H9 (cell line): ENCODE measurements at regions not wholly inside any gene's neighbourhood (a gene's known extent, or its start where the extent isn't known, plus 50 kb on each side); places are given as distances from the start of the nearest gene placed in this dataset.

Source experiments
- DNase-seq: peaks from one replicate; pipeline ENCODE4 v3.0.0-alpha.2; 2017
- H2AFZ ChIP-seq: one replicate; pipeline ENCODE4 v1.6.1; 2013; ENCODE audit warnings: mild to moderate bottlenecking, low read length, control low read depth, moderate library complexity
- H2AK5ac ChIP-seq: 2 replicates; pipeline ENCODE4 v1.6.1; 2013; ENCODE audit warnings: low read length, control low read depth, mixed read lengths; ENCODE audit not compliant: insufficient read length
- H2BK120ac ChIP-seq: one replicate; pipeline ENCODE4 v1.6.1; 2013; ENCODE audit warnings: low read depth, mild to moderate bottlenecking, low read length, control low read depth, inconsistent platforms; ENCODE audit not compliant: poor library complexity, severe bottlenecking
- H2BK12ac ChIP-seq: 2 replicates; pipeline ENCODE4 v1.6.1; 2013; ENCODE audit warnings: low read length, control low read depth, mixed read lengths, low read depth; ENCODE audit not compliant: insufficient read length
- H2BK15ac ChIP-seq: 2 replicates; pipeline ENCODE4 v1.6.1; 2013; ENCODE audit warnings: low read depth, low read length, control low read depth
- H2BK20ac ChIP-seq: one replicate; pipeline ENCODE4 v1.6.1; 2013; ENCODE audit warnings: low read depth, mild to moderate bottlenecking, low read length, control low read depth, inconsistent platforms; ENCODE audit not compliant: poor library complexity, severe bottlenecking
- H2BK5ac ChIP-seq: 2 replicates; pipeline ENCODE4 v1.6.1; 2013; ENCODE audit warnings: low read length, control low read depth, mixed read lengths; ENCODE audit not compliant: insufficient read length
- H3K14ac ChIP-seq: 2 replicates; pipeline ENCODE4 v1.6.1; 2013; ENCODE audit warnings: low read length, control low read depth; ENCODE audit not compliant: insufficient read depth
- H3K18ac ChIP-seq: 2 replicates; pipeline ENCODE4 v1.6.1; 2013; ENCODE audit warnings: low read depth, mild to moderate bottlenecking, mixed read lengths, low read length, control low read depth; ENCODE audit not compliant: insufficient read length
- H3K23ac ChIP-seq: 2 replicates; pipeline ENCODE4 v1.6.1; 2013; ENCODE audit warnings: low read length, control low read depth, mixed read lengths, low read depth; ENCODE audit not compliant: insufficient read length
- H3K23me2 ChIP-seq: 2 replicates; pipeline ENCODE4 v1.6.1; 2013; ENCODE audit warnings: low read depth, mild to moderate bottlenecking, mixed read lengths, low read length, control low read depth; ENCODE audit not compliant: insufficient read length, poor library complexity, severe bottlenecking
- H3K27ac ChIP-seq: 2 replicates; pipeline ENCODE4 v1.5.1; 2013; ENCODE audit warnings: low read length, control low read depth, mixed read lengths, low read depth; ENCODE audit not compliant: insufficient read length
- H3K27me3 ChIP-seq: 2 replicates; pipeline ENCODE4 v1.6.1; 2013; ENCODE audit warnings: low read length, control low read depth, inconsistent platforms; ENCODE audit not compliant: insufficient read depth
- H3K4ac ChIP-seq: 2 replicates; pipeline ENCODE4 v1.6.1; 2013; ENCODE audit warnings: low read depth, mild to moderate bottlenecking, control low read depth, inconsistent platforms, low read length, moderate library complexity
- H3K4me1 ChIP-seq: 2 replicates; pipeline ENCODE4 v1.6.1; 2013; ENCODE audit warnings: low read length, control low read depth, inconsistent platforms; ENCODE audit not compliant: insufficient read depth
- H3K4me2 ChIP-seq: 2 replicates; pipeline ENCODE4 v1.6.1; 2013; ENCODE audit warnings: low read length, control low read depth, mixed read lengths; ENCODE audit not compliant: insufficient read length, insufficient read depth
- H3K56ac ChIP-seq: 2 replicates; pipeline ENCODE4 v1.6.1; 2013; ENCODE audit warnings: low read depth, mild to moderate bottlenecking, mixed read lengths, low read length, control low read depth; ENCODE audit not compliant: insufficient read length
- H3K79me1 ChIP-seq: 2 replicates; pipeline ENCODE4 v1.6.1; 2013; ENCODE audit warnings: low read depth, mild to moderate bottlenecking, moderate library complexity, low read length, control low read depth, inconsistent platforms; ENCODE audit not compliant: insufficient read depth, poor library complexity, severe bottlenecking
- H3K79me2 ChIP-seq: 2 replicates; pipeline ENCODE4 v1.6.1; 2013; ENCODE audit warnings: low read length, control low read depth, inconsistent platforms; ENCODE audit not compliant: insufficient read depth
- H3K9ac ChIP-seq: 2 replicates; pipeline ENCODE4 v1.6.1; 2013; ENCODE audit warnings: low read length, control low read depth, mixed read lengths; ENCODE audit not compliant: insufficient read length; ENCODE audit errors: extremely low read depth
- H3K9me3 ChIP-seq: one replicate; pipeline ENCODE4 v1.6.1; 2013; ENCODE audit warnings: low read depth, low read length, inconsistent platforms; ENCODE audit not compliant: control insufficient read depth
- H3T11ph ChIP-seq: one replicate; pipeline ENCODE4 v1.6.1; 2013; ENCODE audit warnings: mild to moderate bottlenecking, low read length, control low read depth, inconsistent platforms
- H4K20me1 ChIP-seq: one replicate; pipeline ENCODE4 v1.6.1; 2013; ENCODE audit not compliant: control insufficient read depth, insufficient read length, insufficient read depth
- H4K5ac ChIP-seq: 2 replicates; pipeline ENCODE4 v1.6.1; 2013; ENCODE audit warnings: low read depth, mild to moderate bottlenecking, mixed read lengths, low read length, control low read depth; ENCODE audit not compliant: insufficient read length
- H4K8ac ChIP-seq: replicated peaks from 2 replicates; pipeline ENCODE4 v1.6.1; 2013; ENCODE audit warnings: low read length, control low read depth, mixed read lengths, low read depth; ENCODE audit not compliant: insufficient read length
- H4K91ac ChIP-seq: 2 replicates; pipeline ENCODE4 v1.6.1; 2013; ENCODE audit warnings: low read depth, mild to moderate bottlenecking, moderate library complexity, mixed read lengths, low read length, control low read depth; ENCODE audit not compliant: insufficient read length
- H3K27ac Mint-ChIP-seq, 3 experiments: 2 replicates in 2 of 3; 3 replicates in 1 of 3; pipeline ENCODE4 v1.8.0; 2020 to 2021; ENCODE audit warnings: mixed read lengths in 3 of 3, mild to moderate bottlenecking in 1 of 3, moderate library complexity in 1 of 3
- H3K27me3 Mint-ChIP-seq: 2 replicates; pipeline ENCODE4 v1.8.0; 2021; ENCODE audit warnings: low read depth, mild to moderate bottlenecking, moderate library complexity, mixed read lengths
- H3K36me3 Mint-ChIP-seq, 3 experiments: 2 replicates in 2 of 3; 3 replicates in 1 of 3; pipeline ENCODE4 v1.8.0; 2020 to 2021; ENCODE audit warnings: low read depth in 3 of 3, mixed read lengths in 3 of 3; ENCODE audit not compliant: insufficient read depth in 1 of 3
- H3K4me1 Mint-ChIP-seq, 2 experiments: 2 replicates each; pipeline ENCODE4 v1.8.0; 2020; ENCODE audit warnings: mixed read lengths in 2 of 2
- H3K4me3 Mint-ChIP-seq, 2 experiments: 2 replicates in 1 of 2; 3 replicates in 1 of 2; pipeline ENCODE4 v1.8.0; 2020 to 2021; ENCODE audit warnings: mild to moderate bottlenecking in 2 of 2, mixed read lengths in 2 of 2, moderate library complexity in 1 of 2
- H3K9me3 Mint-ChIP-seq, 2 experiments: 2 replicates in 1 of 2; 3 replicates in 1 of 2; pipeline ENCODE4 v1.8.0; 2020; ENCODE audit warnings: mild to moderate bottlenecking in 2 of 2, mixed read lengths in 2 of 2, moderate library complexity in 1 of 2
- CTCF ChIP-seq: fragments of 200-600 bp; sonication (generic); conservative IDR thresholded peaks from 3 replicates; pipeline ENCODE4 v1.8.0; 2021; ENCODE audit warnings: antibody characterized with exemption, mild to moderate bottlenecking
- WGBS: extraction: QIAGEN DNeasy Blood & Tissue Kit; methylation state at CpG from one replicate; pipeline ENCODE4 v1.1.7; 2013; ENCODE audit warnings: missing lambda C conversion rate, low lambda C conversion rate, mixed read lengths; ENCODE audit not compliant: insufficient read length; ENCODE audit errors: extremely low coverage; 5-methylcytosine and 5-hydroxymethylcytosine counted together

- H2BK5ac ChIP-seq = no peak overlapping the region
- no peaks in the 10 kb centered on the region for H3K23me2 ChIP-seq
- H3K9me3 ChIP-seq = peaks cover 10% of the 10 kb centered on the region
- H3K18ac ChIP-seq = no peak overlapping the region
- no peaks in the 10 kb centered on the region for H3K27me3 ChIP-seq
- no peak overlapping the region for H4K91ac ChIP-seq
- no peaks in the 10 kb centered on the region for H4K20me1 ChIP-seq
- H3K4ac ChIP-seq = no peak overlapping the region
- no peak overlapping the region for H4K8ac ChIP-seq
- H3K14ac ChIP-seq = no peak overlapping the region
- Mint-ChIP-seq H3K4me3 (no peak overlapping the region), H3K36me3 (peaks cover 6 to 14% (median 12%) of the 10 kb centered on the region in 3 experiments), H3K4me1 (peaks cover 3 to 6% of the 10 kb centered on the region in 2 experiments; a peak in 2 of 4 replicates), H3K27me3 (peaks cover 9% of the 10 kb centered on the region), H3K9me3 (peaks cover 27% of the 10 kb centered on the region in 2 experiments), H3K27ac (peak overlapping the region in 1 of 3 experiments; percentile 21; a peak in 1 of 7 replicates)
- H2BK12ac ChIP-seq = no peak overlapping the region
- H3K56ac ChIP-seq = no peak overlapping the region
- H2BK15ac ChIP-seq = no peak overlapping the region
- WGBS = no CpG with 5 or more reads among the region's 7 CpGs
- H2AFZ ChIP-seq = no peak overlapping the region
- H3K27ac ChIP-seq = no peak overlapping the region
- no peak overlapping the region for H3K23ac ChIP-seq
- no peak overlapping the region for H3K9ac ChIP-seq
- no peak overlapping the region for H3T11ph ChIP-seq
- H3K4me2 ChIP-seq = no peak overlapping the region
- H3K79me1 ChIP-seq = no peaks in the 10 kb centered on the region
- no peak for TF ChIP-seq CTCF
- no peaks in the 10 kb centered on the region for H3K79me2 ChIP-seq
- H2BK20ac ChIP-seq = no peak overlapping the region
- no peaks in the 10 kb centered on the region for H3K4me1 ChIP-seq
- no peak overlapping the region for H2AK5ac ChIP-seq
- DNase-seq = no peak
- H4K5ac ChIP-seq = no peak overlapping the region
- H2BK120ac ChIP-seq = no peak overlapping the region
These were observed 383.2 kb upstream of the ZMIZ1 start for GRCh38 chr10:78685466-78686103.
